ENCODE measurements at regions not wholly inside any gene's neighbourhood (a gene's known extent, or its start where the extent isn't known, plus 50 kb on each side); places are given as distances from the start of the nearest gene placed in this dataset.

- no peaks in the 10 kb centered on the region for H3K4me1 ChIP-seq (ENCODE audit: insufficient read depth, low read length)
- no peaks in the 10 kb centered on the region for H3K36me3 ChIP-seq (ENCODE audit: insufficient read depth, low read depth, low read length)
- H3K9ac ChIP-seq (ENCODE audit: low read depth, low read length): no peak overlapping the region
- H3K27ac ChIP-seq (ENCODE audit: low read length): no peak overlapping the region
- H3K27me3 ChIP-seq (ENCODE audit: insufficient read depth, low read length): no peaks in the 10 kb centered on the region
- H3K9me3 ChIP-seq (ENCODE audit: insufficient read depth, low read depth, low read length): no peaks in the 10 kb centered on the region
- no peak overlapping the region for H3K4me3 ChIP-seq (ENCODE audit: low read length)
Measured at GRCh38 chr6:146950351-146950835, 253.8 kb upstream of the STXBP5 start.

DNA sequence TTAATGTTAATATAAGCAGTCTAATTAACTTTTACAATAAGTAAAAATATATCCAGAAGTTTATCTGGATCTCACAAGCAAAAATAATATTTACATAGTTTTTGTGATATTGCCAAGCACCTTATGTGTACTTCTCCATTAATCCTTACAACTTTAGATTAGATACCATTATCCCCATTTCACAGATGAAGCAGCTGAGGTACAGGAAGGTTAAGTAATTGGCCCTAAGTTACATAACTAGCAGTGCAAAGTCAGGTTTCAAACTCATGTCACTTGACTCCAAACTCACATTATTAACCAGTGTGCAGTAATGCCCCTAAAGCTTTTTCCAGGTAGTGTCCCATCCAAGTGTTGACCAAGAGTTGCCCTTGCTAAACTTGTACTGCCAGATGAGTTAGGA lies 248.6 kb upstream of the STXBP5 start:
- Histone ChIP-seq H3K4me1 (ENCODE audit: insufficient read depth, low read length) (peaks cover 3% of the 10 kb centered on the region; the same call in 1 of the 2 replicates), H3K9me3 (ENCODE audit: insufficient read depth, low read depth, low read length) (no peaks in the 10 kb centered on the region; the same call in 1 of the 2 replicates), H3K27me3 (ENCODE audit: insufficient read depth, low read length) (no peaks in the 10 kb centered on the region), H3K4me3 (ENCODE audit: low read length) (no peak overlapping the region), H3K36me3 (ENCODE audit: insufficient read depth, low read depth, low read length) (no peaks in the 10 kb centered on the region), H3K27ac (ENCODE audit: low read length) (no peak overlapping the region), H3K9ac (ENCODE audit: low read depth, low read length) (no peak overlapping the region)

- Histone ChIP-seq H3K4me3 (ENCODE audit: low read length) (no peak overlapping the region), H3K4me1 (ENCODE audit: insufficient read depth, low read length) (peaks cover 3% of the 10 kb centered on the region; the same call in 1 of the 2 replicates), H3K9ac (ENCODE audit: low read depth, low read length) (no peak overlapping the region), H3K9me3 (ENCODE audit: insufficient read depth, low read depth, low read length) (no peaks in the 10 kb centered on the region; the same call in 1 of the 2 replicates), H3K27me3 (ENCODE audit: insufficient read depth, low read length) (no peaks in the 10 kb centered on the region), H3K36me3 (ENCODE audit: insufficient read depth, low read depth, low read length) (no peaks in the 10 kb centered on the region), H3K27ac (ENCODE audit: low read length) (no peak overlapping the region)
Measured at GRCh38 chr6:146957181-146958093, 246.8 kb upstream of the STXBP5 start.

- Histone ChIP-seq H3K9me3 (ENCODE audit: insufficient read depth, low read depth, low read length) (peaks cover 34% of the 10 kb centered on the region), H3K4me3 (ENCODE audit: low read length) (no peak overlapping the region), H3K4me1 (ENCODE audit: insufficient read depth, low read length) (peaks cover 3% of the 10 kb centered on the region; the same call in 1 of the 2 replicates), H3K27me3 (ENCODE audit: insufficient read depth, low read length) (no peaks in the 10 kb centered on the region), H3K36me3 (ENCODE audit: insufficient read depth, low read depth, low read length) (no peaks in the 10 kb centered on the region), H3K9ac (ENCODE audit: low read depth, low read length) (no peak overlapping the region), H3K27ac (ENCODE audit: low read length) (no peak overlapping the region)
Measured at GRCh38 chr6:146961831-146962230, 242.4 kb upstream of the STXBP5 start.

DNA sequence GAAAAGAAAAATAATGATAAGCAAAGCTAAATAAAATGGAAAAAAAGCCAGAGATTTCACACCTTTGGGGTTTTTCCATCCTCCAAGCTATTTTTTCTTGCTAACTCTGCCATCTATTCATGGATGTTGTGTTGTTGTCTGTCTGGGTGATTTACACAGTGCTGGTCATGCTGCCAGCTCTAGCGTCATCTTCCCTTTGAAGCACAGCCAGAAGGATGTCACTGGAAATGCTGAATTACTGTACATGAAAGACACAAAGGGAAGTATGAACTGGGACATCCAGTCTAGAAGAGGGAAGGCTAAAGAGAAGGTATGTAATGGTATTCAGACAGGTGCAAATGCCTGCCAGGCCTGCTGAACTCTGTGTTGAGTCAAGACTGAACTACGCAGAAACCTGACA lies 241.9 kb upstream of the STXBP5 start:
- Histone ChIP-seq H3K27ac (ENCODE audit: low read length) (no peak overlapping the region), H3K4me1 (ENCODE audit: insufficient read depth, low read length) (peaks cover under 1% of the 10 kb centered on the region; the same call in 1 of the 2 replicates), H3K9me3 (ENCODE audit: insufficient read depth, low read depth, low read length) (peaks cover 38% of the 10 kb centered on the region), H3K4me3 (ENCODE audit: low read length) (no peak overlapping the region), H3K36me3 (ENCODE audit: insufficient read depth, low read depth, low read length) (no peaks in the 10 kb centered on the region), H3K27me3 (ENCODE audit: insufficient read depth, low read length) (no peaks in the 10 kb centered on the region), H3K9ac (ENCODE audit: low read depth, low read length) (no peak overlapping the region)

DNA sequence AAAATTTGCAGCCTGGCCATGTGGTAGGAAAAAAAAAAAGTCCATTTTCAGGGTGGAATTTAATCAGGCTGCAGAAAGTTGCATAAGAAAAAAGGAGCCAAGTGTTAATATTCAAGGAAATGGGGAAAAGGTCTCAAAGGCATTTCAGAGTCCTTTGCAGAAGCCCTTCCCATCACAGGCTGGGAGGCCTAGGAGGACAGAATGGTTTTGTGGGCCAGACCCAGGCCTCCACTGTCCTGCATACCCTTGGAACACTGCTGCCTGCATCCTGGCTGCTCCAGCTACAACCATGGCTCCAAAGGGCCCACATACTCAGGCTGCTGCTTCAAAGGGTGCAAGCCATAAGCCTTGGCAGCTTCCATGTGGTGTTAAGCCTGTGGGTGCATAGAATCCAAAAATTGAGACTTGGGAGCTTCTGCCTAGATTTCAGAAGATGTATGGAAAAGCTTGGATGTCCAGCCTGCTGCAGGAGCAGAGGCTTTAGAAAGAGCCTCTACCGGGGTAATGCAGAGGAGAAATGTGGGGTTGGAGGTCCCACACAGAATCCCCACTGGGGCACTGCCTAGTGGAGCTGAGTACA lies 239.0 kb upstream of the STXBP5 start:
- Histone ChIP-seq H3K36me3 (ENCODE audit: insufficient read depth, low read depth, low read length) (no peaks in the 10 kb centered on the region), H3K9ac (ENCODE audit: low read depth, low read length) (no peak overlapping the region), H3K27ac (ENCODE audit: low read length) (no peak overlapping the region), H3K9me3 (ENCODE audit: insufficient read depth, low read depth, low read length) (peaks cover 38% of the 10 kb centered on the region), H3K4me3 (ENCODE audit: low read length) (no peak overlapping the region), H3K4me1 (ENCODE audit: insufficient read depth, low read length) (no peaks in the 10 kb centered on the region), H3K27me3 (ENCODE audit: insufficient read depth, low read length) (no peaks in the 10 kb centered on the region)

GRCh38 chr6:146968041-146968760 lies 236.0 kb upstream of the STXBP5 start:
- Histone ChIP-seq H3K27me3 (ENCODE audit: insufficient read depth, low read length) (no peaks in the 10 kb centered on the region), H3K4me3 (ENCODE audit: low read length) (no peak overlapping the region), H3K27ac (ENCODE audit: low read length) (no peak overlapping the region), H3K4me1 (ENCODE audit: insufficient read depth, low read length) (no peaks in the 10 kb centered on the region), H3K36me3 (ENCODE audit: insufficient read depth, low read depth, low read length) (no peaks in the 10 kb centered on the region), H3K9ac (ENCODE audit: low read depth, low read length) (no peak overlapping the region), H3K9me3 (ENCODE audit: insufficient read depth, low read depth, low read length) (peaks cover 38% of the 10 kb centered on the region)

DNA sequence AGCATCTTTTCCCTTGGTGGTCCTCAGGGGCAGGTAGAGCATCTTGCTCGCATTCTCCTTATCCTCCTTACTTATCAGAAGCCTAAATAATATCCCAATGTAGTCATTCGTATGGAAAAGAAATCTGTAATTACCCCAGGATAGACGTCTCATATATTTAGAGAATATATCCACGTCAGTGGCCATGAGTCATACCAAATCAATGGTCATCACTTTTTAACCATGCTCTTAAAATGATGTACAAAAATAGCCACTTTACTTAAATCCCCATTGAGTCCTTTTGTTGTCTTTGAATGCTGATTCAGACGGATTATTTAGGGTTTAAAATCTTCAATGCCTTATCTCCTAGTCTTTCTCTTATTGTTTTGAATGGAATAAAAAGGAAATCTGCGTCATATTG lies 231.7 kb upstream of the STXBP5 start:
- Histone ChIP-seq H3K4me3 (ENCODE audit: low read length) (no peak overlapping the region), H3K36me3 (ENCODE audit: insufficient read depth, low read depth, low read length) (no peaks in the 10 kb centered on the region), H3K9me3 (ENCODE audit: insufficient read depth, low read depth, low read length) (no peaks in the 10 kb centered on the region), H3K9ac (ENCODE audit: low read depth, low read length) (no peak overlapping the region), H3K27ac (ENCODE audit: low read length) (no peak overlapping the region), H3K4me1 (ENCODE audit: insufficient read depth, low read length) (no peaks in the 10 kb centered on the region), H3K27me3 (ENCODE audit: insufficient read depth, low read length) (no peaks in the 10 kb centered on the region)

DNA sequence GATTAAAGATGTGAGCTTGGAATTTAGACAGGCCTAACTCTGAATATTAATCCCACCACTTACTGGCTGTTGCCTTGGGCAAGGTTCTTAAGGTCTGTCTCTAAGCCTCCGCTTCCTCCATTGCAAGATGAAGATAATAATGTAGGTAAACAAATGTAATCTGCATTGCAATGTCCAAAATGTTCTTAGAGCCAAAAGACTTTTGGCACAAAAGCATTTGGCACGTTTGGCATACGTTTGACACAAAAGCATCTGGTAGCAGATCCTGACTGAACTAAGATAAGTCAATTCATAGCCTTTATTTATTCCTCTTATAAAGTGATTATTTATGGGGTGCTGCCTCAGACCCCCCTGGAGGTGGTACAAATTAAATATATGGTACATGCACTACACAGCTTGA lies 229.9 kb upstream of the STXBP5 start:
- no peak overlapping the region for H3K9ac ChIP-seq (ENCODE audit: low read depth, low read length)

DNA sequence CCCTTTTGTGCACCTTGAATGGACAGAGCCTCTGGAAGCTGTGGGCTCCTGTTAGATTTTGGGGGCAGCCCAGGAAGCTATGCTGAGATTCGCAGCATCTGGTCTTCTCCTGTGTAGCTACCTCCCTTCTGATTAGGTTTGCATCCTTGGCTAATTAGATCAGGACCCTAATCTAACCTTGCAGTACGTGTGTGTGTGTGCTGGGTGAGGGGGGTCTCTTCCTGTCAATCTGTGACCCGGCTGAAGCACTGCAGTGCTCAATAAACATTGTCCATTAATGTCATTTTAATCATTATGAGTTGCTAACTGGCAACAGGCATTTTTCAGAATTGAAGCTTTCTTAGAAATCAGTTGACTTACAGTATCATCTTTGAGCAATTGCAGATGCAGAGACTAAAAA lies 229.1 kb upstream of the STXBP5 start:
- Histone ChIP-seq H3K36me3 (ENCODE audit: insufficient read depth, low read depth, low read length) (no peaks in the 10 kb centered on the region), H3K4me3 (ENCODE audit: low read length) (no peak overlapping the region), H3K9me3 (ENCODE audit: insufficient read depth, low read depth, low read length) (no peaks in the 10 kb centered on the region), H3K27ac (ENCODE audit: low read length) (no peak overlapping the region), H3K27me3 (ENCODE audit: insufficient read depth, low read length) (no peaks in the 10 kb centered on the region), H3K9ac (ENCODE audit: low read depth, low read length) (no peak overlapping the region), H3K4me1 (ENCODE audit: insufficient read depth, low read length) (no peaks in the 10 kb centered on the region)

More for the DNA sequence above, 229.9 kb upstream of the STXBP5 start:
- H3K27me3 ChIP-seq (ENCODE audit: insufficient read depth, low read length): no peaks in the 10 kb centered on the region
- no peak overlapping the region for H3K4me3 ChIP-seq (ENCODE audit: low read length)
- H3K9me3 ChIP-seq (ENCODE audit: insufficient read depth, low read depth, low read length): no peaks in the 10 kb centered on the region
- no peaks in the 10 kb centered on the region for H3K4me1 ChIP-seq (ENCODE audit: insufficient read depth, low read length)
- no peaks in the 10 kb centered on the region for H3K36me3 ChIP-seq (ENCODE audit: insufficient read depth, low read depth, low read length)
- no peak overlapping the region for H3K27ac ChIP-seq (ENCODE audit: low read length)

DNA sequence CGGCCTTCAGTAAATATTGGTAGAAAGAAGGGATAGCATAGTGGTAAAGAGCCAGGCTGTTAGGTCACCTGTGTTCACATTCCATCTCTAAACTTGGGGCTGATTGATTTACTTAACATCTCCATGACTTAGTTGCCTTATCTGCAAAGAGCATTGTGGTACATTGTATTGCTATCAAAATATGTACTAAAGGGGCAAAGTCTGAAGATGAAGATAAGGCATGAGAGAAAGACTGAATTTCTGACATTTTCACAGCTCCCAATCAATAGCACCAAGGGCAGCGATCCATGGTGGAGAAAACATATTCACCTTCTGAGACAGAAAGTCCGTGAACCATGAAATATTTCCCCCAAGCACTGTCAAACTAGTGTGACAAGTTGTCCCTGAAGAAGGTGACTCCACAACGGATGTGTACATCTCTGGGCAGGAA lies 223.3 kb upstream of the STXBP5 start:
- Histone ChIP-seq H3K4me3 (ENCODE audit: low read length) (no peak overlapping the region), H3K27ac (ENCODE audit: low read length) (no peak overlapping the region), H3K9ac (ENCODE audit: low read depth, low read length) (no peak overlapping the region), H3K4me1 (ENCODE audit: insufficient read depth, low read length) (no peaks in the 10 kb centered on the region), H3K9me3 (ENCODE audit: insufficient read depth, low read depth, low read length) (no peaks in the 10 kb centered on the region), H3K27me3 (ENCODE audit: insufficient read depth, low read length) (no peaks in the 10 kb centered on the region), H3K36me3 (ENCODE audit: insufficient read depth, low read depth, low read length) (no peaks in the 10 kb centered on the region)

All from iPS-20b (cell line).